Testis (tissue), 2 donors: ENCODE measurements at regions not wholly inside any gene's neighbourhood (a gene's known extent, or its start where the extent isn't known, plus 50 kb on each side); places are given as distances from the start of the nearest gene placed in this dataset.
"Not testable (repeated sequence)": the region's sequence is repeated elsewhere in the genome, so short reads cannot be mapped to it uniquely, and the experiment has no call there.

Experiments used
- CTCF ChIP-seq, 3 experiments: fragments of 450-650 bp in 2 of 3; fragments of 200-600 bp in 1 of 3; sonication (generic) in 1 of 3; IDR thresholded peaks; one replicate each; pipeline ENCODE4 v1.5.1; 2016 to 2019; ENCODE audit warnings: antibody characterized with exemption in 3 of 3, mild to moderate bottlenecking in 2 of 3, moderate library complexity in 1 of 3
- POLR2A ChIP-seq: fragments of 450-650 bp; IDR thresholded peaks from one replicate; pipeline ENCODE4 v1.6.1; 2017; ENCODE audit warnings: antibody characterized with exemption, mild to moderate bottlenecking, moderate library complexity

- TF ChIP-seq POLR2A; CTCF (IDR thresholded peaks at IDR 0.05): not testable (repeated sequence)
Observed at GRCh38 chr16:46454801-46455200, 166.4 kb downstream of the SHCBP1 start.
